Large intestine (tissue), 3 donors: ENCODE measurements at regions not wholly inside any gene's neighbourhood (a gene's known extent, or its start where the extent isn't known, plus 50 kb on each side); places are given as distances from the start of the nearest gene placed in this dataset.
A peak's percentile ranks its signal among the peaks of the same experiment; 100 is the strongest.

Experiments
- DNase-seq, 2 donors: peaks; one replicate each; pipeline versions ENCODE4 v3.0.0 to v3.0.0-alpha.2; 2013
- H3K27ac ChIP-seq: one replicate; pipeline ENCODE4 v1.5.1; 2013; ENCODE audit warnings: low read length
- H3K27me3 ChIP-seq: 2 replicates; pipeline ENCODE4 v1.6.1; 2013; ENCODE audit warnings: low read length; ENCODE audit not compliant: control insufficient read depth, insufficient read depth
- H3K36me3 ChIP-seq: 2 replicates; pipeline ENCODE4 v1.6.1; 2013; ENCODE audit warnings: low read length; ENCODE audit not compliant: control insufficient read depth, insufficient read depth
- H3K4me1 ChIP-seq: one replicate; pipeline ENCODE4 v1.6.1; 2013; ENCODE audit warnings: low read length; ENCODE audit not compliant: control insufficient read depth, insufficient read depth
- H3K4me3 ChIP-seq: one replicate; pipeline ENCODE4 v1.5.1; 2013; ENCODE audit warnings: low read length
- H3K9me3 ChIP-seq: one replicate; pipeline ENCODE4 v1.6.1; 2013; ENCODE audit warnings: mild to moderate bottlenecking, low read depth, low read length, moderate library complexity; ENCODE audit not compliant: control insufficient read depth
- WGBS: methylation state at CpG from one replicate; pipeline ENCODE4 v1.1.5; 2013; ENCODE audit warnings: low lambda C conversion rate; ENCODE audit not compliant: insufficient coverage; 5-methylcytosine and 5-hydroxymethylcytosine counted together

DNA sequence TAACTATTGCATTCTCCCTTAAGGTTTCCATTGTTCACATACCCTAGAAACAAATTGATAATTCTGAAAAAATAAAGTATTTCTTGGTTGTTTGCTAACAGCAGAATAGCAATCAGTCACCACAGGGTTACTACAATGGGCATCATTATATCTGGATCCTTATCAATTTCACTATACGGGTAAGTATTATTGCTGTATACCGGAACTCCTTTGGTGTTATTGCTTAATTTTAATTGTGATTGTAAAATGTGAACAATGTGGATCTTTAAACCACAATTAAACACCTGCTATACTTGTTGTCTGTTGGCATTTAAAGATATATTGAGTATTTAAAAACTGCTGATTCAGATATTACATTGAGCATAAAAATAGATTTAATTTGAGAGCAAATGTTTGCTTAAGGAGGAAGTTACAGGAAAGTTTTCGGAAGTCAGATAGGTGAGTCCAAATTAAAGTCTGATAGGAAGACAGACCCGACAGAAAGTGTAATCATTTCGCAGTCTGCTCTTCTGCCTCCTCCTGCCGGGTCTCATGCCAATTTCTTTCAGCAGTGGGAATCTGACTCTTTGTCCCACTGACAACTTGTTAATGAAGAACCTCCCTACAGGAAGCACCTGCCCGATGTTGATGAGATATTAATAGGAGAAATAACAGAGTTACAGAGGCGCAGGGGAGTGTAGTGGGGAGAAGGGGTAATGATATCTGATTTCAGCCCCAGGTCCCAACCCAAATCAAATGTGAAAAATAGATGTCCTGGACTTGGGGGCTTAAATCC is 169.7 kb upstream of the TBC1D5 start:
- Histone ChIP-seq H3K36me3 (no peaks in the 10 kb centered on the region), H3K4me3 (no peak overlapping the region), H3K9me3 (no peaks in the 10 kb centered on the region), H3K27ac (no peak overlapping the region), H3K27me3 (no peaks in the 10 kb centered on the region), H3K4me1 (peaks cover 3% of the 10 kb centered on the region)
- WGBS, result 69% methylated on average over 4 of the region's 8 CpGs
- DNase-seq, result no peak

DNA sequence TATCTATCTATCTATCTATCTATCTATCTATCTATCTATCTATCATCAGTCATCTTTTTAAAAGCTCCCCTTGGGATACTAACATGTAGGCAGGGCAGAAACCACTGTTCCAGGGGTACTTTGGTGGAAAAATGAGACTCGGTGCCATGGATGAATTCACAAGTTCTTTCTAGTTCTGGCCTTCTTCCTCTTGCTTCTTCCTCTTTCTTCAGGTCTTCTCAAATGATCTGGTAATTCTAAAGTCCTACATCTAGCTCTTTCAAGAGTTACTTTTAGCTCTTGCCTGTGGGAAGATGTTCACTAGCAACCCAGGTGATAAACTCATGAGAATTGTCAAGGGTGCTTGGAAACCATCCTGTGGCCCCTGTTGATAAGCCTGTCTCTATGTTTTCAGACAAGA is 168.5 kb upstream of the TBC1D5 start:
- H3K27ac ChIP-seq, result no peak overlapping the region
- WGBS, result no CpG with 5 or more reads among the region's 1 CpG
- H3K27me3 ChIP-seq, result no peaks in the 10 kb centered on the region
- no peak overlapping the region for H3K4me3 ChIP-seq
- DNase-seq, result no peak
- no peaks in the 10 kb centered on the region for H3K36me3 ChIP-seq
- H3K4me1 ChIP-seq, result peaks cover 3% of the 10 kb centered on the region
- no peaks in the 10 kb centered on the region for H3K9me3 ChIP-seq

DNA sequence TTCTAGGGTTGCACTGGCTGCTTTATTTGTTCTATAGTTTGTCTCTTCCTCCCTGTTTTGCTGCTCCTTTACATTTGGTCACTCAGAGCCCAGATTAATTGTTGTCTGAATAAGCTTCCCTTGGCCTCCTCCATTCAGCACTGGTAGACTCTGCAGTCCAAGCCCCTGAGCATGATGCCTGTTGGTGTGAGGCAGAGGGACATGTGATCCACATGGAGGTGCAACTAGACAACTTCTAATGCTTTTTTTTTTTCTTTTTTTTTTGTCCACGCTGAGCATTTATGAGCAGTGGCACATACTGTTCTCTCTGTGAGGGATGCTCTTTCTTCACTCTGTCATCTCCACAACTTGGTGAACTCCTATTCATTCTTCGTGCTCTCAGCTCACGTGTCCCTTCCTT is 167.3 kb upstream of the TBC1D5 start:
- no peaks in the 10 kb centered on the region for H3K27me3 ChIP-seq
- no peaks in the 10 kb centered on the region for H3K9me3 ChIP-seq
- H3K27ac ChIP-seq, result no peak overlapping the region
- H3K36me3 ChIP-seq, result no peaks in the 10 kb centered on the region
- H3K4me3 ChIP-seq, result no peak overlapping the region
- peaks cover 3% of the 10 kb centered on the region for H3K4me1 ChIP-seq
- 79% methylated on average over 3 of the region's 3 CpGs for whole genome bisulfite sequencing
- DNase-seq, result no peak

DNA sequence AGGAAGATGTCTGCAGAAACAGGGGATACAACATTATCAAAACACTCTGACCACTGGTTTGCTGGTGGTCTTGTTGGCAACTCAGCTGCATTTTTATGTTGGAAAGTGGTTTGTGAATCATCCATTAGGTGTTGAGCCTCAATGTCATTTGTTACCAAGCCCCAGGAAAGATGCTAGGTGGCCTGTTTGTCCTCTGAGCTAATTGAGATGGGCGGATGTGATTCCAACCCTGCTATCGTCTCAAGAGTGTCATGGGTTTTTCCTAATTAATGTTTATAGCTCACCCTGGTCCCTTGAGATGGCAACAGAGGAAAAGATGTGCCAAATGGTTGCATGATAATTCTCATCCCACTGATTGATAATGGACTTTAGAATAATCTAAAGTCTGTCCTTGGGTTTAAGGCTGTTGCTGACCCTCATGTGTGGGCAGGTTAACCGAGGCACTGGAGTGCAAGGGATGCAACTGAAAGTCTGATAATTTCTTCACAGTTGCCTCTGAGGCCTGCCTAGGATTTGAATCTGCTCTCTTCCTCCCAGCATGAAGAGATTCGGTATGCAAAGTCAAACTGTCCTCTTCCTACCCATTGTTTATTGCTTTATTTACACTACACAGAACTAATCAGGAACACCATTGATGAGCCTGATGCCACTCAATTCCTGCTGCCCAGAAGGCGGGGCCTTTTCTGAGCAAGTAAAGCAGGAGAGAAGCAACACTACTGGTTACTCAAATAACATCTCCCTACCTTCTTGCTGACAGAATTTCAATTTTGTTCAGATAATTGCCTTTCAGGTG is 166.2 kb upstream of the TBC1D5 start:
- no peak overlapping the region for H3K4me3 ChIP-seq
- H3K27me3 ChIP-seq, result no peaks in the 10 kb centered on the region
- no CpG with 5 or more reads among the region's 5 CpGs for WGBS
- no peak for DNase-seq
- H3K27ac ChIP-seq, result no peak overlapping the region
- H3K9me3 ChIP-seq, result no peaks in the 10 kb centered on the region
- no peaks in the 10 kb centered on the region for H3K4me1 ChIP-seq
- no peaks in the 10 kb centered on the region for H3K36me3 ChIP-seq

DNA sequence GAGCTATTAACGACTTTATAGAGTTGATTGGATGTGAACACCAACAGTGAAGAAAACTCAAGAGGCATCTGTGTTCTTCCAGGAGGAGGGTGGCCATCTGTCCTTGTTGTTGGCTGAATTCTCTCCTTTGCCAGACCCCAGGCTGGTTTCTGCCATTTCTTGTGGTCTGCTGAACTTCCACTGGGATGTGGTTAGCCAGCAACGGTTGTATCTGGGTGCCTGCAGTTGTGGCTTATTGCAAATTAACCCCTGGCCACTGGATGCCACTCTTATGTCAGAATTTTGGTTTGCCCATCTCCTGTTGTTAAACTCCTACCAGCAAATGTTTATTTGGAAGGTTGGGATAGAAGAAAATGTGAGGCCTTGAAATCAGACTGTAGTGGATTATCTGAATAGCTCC is 163.6 kb upstream of the TBC1D5 start:
- no peak for DNase-seq
- H3K4me3 ChIP-seq, result no peak overlapping the region
- H3K9me3 ChIP-seq, result no peaks in the 10 kb centered on the region
- H3K27me3 ChIP-seq, result no peaks in the 10 kb centered on the region
- WGBS, result 60% methylated on average over 1 of the region's 2 CpGs
- H3K36me3 ChIP-seq, result no peaks in the 10 kb centered on the region
- H3K4me1 ChIP-seq, result no peaks in the 10 kb centered on the region
- no peak overlapping the region for H3K27ac ChIP-seq

DNA sequence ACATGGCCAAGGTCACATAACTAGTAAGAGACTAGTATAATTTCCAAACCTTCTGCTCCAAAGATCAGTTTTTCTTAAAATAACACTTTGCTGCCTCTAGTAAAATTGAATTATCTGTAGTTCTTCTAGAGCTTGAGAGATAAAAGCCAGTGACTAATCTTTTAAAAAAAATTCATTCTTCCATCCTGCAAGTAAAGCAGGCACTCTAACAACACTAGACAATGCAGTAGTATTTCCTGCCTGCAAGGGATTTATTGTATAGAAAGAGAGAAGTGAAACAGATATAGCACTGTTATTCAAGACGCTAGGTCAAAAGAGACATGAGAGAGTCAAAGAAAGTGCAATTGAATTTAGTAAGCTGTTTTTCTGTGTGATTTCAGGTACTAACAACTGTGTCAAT is 159.5 kb upstream of the TBC1D5 start:
- H3K4me1 ChIP-seq, result no peaks in the 10 kb centered on the region
- 29% methylated on average over 1 of the region's 1 CpG for WGBS
- no peaks in the 10 kb centered on the region for H3K36me3 ChIP-seq
- DNase-seq, result no peak
- H3K4me3 ChIP-seq, result no peak overlapping the region
- H3K27ac ChIP-seq, result no peak overlapping the region
- no peaks in the 10 kb centered on the region for H3K9me3 ChIP-seq
- H3K27me3 ChIP-seq, result no peaks in the 10 kb centered on the region

DNA sequence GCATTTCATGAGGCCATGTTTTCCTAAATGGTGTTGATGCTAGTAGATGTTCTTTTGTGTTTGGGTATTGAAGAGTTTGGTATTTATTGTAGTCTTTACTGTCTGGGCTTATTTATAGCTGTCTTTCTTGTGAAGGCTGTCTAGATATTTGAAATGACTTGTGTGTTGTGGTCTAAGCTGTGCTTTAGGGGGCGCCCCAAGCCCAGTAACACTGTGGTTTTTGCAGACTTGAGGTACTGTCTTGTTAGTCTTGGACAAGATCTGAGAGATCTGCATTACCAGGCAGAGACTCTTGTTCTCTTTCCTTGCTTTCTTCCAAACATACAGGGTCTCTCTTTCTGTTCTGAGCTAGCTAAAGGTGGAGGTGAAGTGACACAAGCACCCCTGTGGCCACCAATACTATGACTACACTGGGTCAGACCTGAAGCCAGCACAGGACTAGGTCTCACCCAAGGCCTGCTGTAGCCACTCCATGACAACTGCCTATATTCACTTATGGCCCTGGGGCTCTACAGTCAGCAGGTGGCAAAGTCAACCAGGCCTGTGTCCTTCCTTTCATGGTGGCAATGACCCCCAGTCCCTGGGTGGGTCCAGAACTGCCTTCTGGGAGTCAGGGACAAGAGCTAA is 152.1 kb upstream of the TBC1D5 start:
- Histone ChIP-seq H3K9me3 (no peaks in the 10 kb centered on the region), H3K27me3 (no peaks in the 10 kb centered on the region), H3K27ac (no peak overlapping the region), H3K36me3 (no peaks in the 10 kb centered on the region), H3K4me3 (no peak overlapping the region), H3K4me1 (no peaks in the 10 kb centered on the region)
- WGBS, result no CpG with 5 or more reads among the region's 1 CpG
- DNase-seq, result no peak

DNA sequence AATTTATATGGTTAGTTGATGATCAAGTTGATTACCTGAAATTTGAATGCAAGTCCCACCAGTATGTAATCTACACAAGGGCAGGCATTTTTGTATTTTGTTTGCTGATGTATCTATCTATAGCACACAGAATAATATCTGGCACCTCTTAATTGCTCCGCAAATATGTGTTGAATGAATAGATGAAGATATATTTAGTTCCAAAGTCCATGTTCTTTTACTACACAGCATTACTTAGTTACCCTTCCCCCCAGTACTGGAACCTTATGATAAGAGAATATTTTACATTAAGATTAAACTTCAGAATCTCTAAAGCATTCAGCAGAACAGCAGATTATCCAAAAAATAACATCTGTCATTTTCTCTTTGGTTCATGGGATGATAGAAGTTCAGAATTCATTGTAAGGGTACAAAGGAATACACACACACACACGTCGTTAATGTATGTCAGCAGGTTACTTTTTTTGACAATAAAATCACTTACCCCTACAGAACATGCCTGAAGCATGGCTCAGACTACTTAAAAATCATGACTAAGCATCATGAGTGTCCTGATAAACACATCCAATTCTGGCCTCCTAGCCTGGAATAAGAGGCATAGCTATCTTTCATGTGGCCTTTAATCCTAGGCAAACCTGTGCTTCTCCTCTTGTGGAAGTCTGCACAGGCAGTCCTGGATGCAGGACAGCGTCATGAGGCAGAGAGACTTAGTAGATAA is 148.9 kb upstream of the TBC1D5 start:
- no peaks in the 10 kb centered on the region for H3K27me3 ChIP-seq
- H3K36me3 ChIP-seq, result no peaks in the 10 kb centered on the region
- no CpG with 5 or more reads among the region's 4 CpGs for WGBS
- peak in 1 of 2 donors; percentile 16 for DNase-seq
- H3K9me3 ChIP-seq, result no peaks in the 10 kb centered on the region
- H3K4me3 ChIP-seq, result no peak overlapping the region
- H3K4me1 ChIP-seq, result no peaks in the 10 kb centered on the region
- no peak overlapping the region for H3K27ac ChIP-seq

DNA sequence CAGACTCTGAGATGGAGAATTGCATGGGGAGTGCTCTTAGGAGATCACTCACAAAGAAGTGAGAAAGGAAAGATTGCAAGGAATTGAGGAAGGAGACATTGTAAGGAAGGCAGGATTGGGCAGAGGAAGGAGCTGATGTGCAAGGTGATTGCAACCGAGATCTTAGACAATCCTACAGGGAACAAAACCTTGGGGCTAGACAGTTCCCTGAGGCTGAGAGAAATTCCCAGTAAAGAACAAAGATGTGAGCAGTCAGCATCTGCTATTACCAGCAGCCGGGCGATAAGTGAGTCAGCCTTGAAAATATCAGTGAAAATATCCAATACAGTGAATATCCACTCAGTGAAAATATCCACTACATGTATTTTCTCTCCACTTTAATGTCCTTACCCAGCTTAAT is 143.6 kb upstream of the TBC1D5 start:
- no peaks in the 10 kb centered on the region for H3K36me3 ChIP-seq
- H3K4me3 ChIP-seq, result no peak overlapping the region
- DNase-seq, result no peak
- no peaks in the 10 kb centered on the region for H3K4me1 ChIP-seq
- WGBS, result no CpG with 5 or more reads among the region's 3 CpGs
- no peaks in the 10 kb centered on the region for H3K27me3 ChIP-seq
- H3K9me3 ChIP-seq, result no peaks in the 10 kb centered on the region
- no peak overlapping the region for H3K27ac ChIP-seq

DNA sequence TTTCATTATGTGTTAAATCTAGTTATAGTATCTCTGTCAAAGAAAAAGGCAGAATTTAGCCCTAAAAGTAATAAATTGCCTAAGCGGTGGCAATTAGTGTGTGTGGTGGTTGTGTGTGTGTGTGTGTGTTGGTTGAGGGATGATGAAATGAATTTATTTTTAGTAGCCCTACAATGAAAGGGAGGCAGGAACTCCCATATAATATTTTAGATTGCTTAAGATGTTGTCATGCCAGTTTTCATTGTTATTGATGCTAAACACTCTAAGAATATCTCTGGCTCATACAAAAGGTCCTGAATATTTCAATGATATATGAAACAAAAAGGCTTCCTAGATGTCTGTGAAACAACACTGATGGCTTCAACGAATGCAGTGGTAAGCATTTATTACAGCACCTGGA is 140.6 kb upstream of the TBC1D5 start:
- H3K4me3 ChIP-seq, result no peak overlapping the region
- no peak for DNase-seq
- 80% methylated on average over 1 of the region's 2 CpGs for WGBS
- no peaks in the 10 kb centered on the region for H3K9me3 ChIP-seq
- no peaks in the 10 kb centered on the region for H3K4me1 ChIP-seq
- H3K27me3 ChIP-seq, result no peaks in the 10 kb centered on the region
- no peak overlapping the region for H3K27ac ChIP-seq
- H3K36me3 ChIP-seq, result no peaks in the 10 kb centered on the region
